ENCODE measurements at regions not wholly inside any gene's neighbourhood (a gene's known extent, or its start where the extent isn't known, plus 50 kb on each side); places are given as distances from the start of the nearest gene placed in this dataset.

GRCh38 chr13:111516712-111517640 lies 196.5 kb downstream of the TEX29 start:
- no peaks in the 10 kb centered on the region for H3K36me3 ChIP-seq (ENCODE audit: control insufficient read depth, insufficient read depth, low read length)
- no peaks in the 10 kb centered on the region for H3K79me2 ChIP-seq (ENCODE audit: control insufficient read depth, insufficient read depth, low read length)
- H3K9me3 ChIP-seq (ENCODE audit: control insufficient read depth, insufficient read depth, low read depth, low read length) = no peaks in the 10 kb centered on the region
- DNase-seq (ENCODE audit: low read depth in 2 of 2) = no peak
- no peaks in the 10 kb centered on the region for H3K27me3 ChIP-seq (ENCODE audit: control insufficient read depth, insufficient read depth, low read length)
- TF ChIP-seq EZH2 (IDR thresholded peaks at IDR 0.05; ENCODE audit: low read length, missing control alignments) = no peak
- TF ChIP-seq CTCF (conservative IDR thresholded peaks at IDR 0.05 in 1 of 2, IDR thresholded peaks at IDR 0.05 in 1 of 2; ENCODE audit: low read depth in 1 of 2, low read length in 2 of 2) = no peak
- H3K4me3 ChIP-seq (replicated peaks in 1 of 4; ENCODE audit: control extremely low read depth in 1 of 4, insufficient read depth in 1 of 4, low read depth in 3 of 4, low read length in 4 of 4) = no peak overlapping the region
- H3K4me2 ChIP-seq (ENCODE audit: extremely low read depth, insufficient read depth, low read length) = no peak overlapping the region
- no peak overlapping the region for H2AFZ ChIP-seq (ENCODE audit: low read length)
- H3K9ac ChIP-seq (ENCODE audit: insufficient read depth, low read length) = no peak overlapping the region
- no peak overlapping the region for H3K27ac ChIP-seq (ENCODE audit: insufficient read depth, low read length)
- H3K4me1 ChIP-seq (ENCODE audit: control insufficient read depth, extremely low read depth, insufficient read depth, low read length) = no peaks in the 10 kb centered on the region
- no peaks in the 10 kb centered on the region for H4K20me1 ChIP-seq (ENCODE audit: control insufficient read depth, extremely low read depth, insufficient read depth, low read length)

- TF ChIP-seq CTCF (conservative IDR thresholded peaks at IDR 0.05 in 1 of 2, IDR thresholded peaks at IDR 0.05 in 1 of 2; ENCODE audit: low read depth in 1 of 2, low read length in 2 of 2) = no peak
- TF ChIP-seq EZH2 (IDR thresholded peaks at IDR 0.05; ENCODE audit: low read length, missing control alignments) = no peak
- H3K27me3 ChIP-seq (ENCODE audit: control insufficient read depth, insufficient read depth, low read length) = no peaks in the 10 kb centered on the region
These were observed 197.2 kb downstream of the TEX29 start for GRCh38 chr13:111517641-111518010.

GRCh38 chr13:111518161-111518792 lies 197.8 kb downstream of the TEX29 start:
- Histone ChIP-seq H3K9ac (ENCODE audit: insufficient read depth, low read length) (no peak overlapping the region), H3K27ac (ENCODE audit: insufficient read depth, low read length) (no peak overlapping the region), H3K4me2 (ENCODE audit: extremely low read depth, insufficient read depth, low read length) (no peak overlapping the region), H3K4me1 (ENCODE audit: control insufficient read depth, extremely low read depth, insufficient read depth, low read length) (no peaks in the 10 kb centered on the region), H3K4me3 (replicated peaks in 1 of 4; ENCODE audit: control extremely low read depth in 1 of 4, insufficient read depth in 1 of 4, low read depth in 3 of 4, low read length in 4 of 4) (no peak overlapping the region), H2AFZ (ENCODE audit: low read length) (no peak overlapping the region), H3K9me3 (ENCODE audit: control insufficient read depth, insufficient read depth, low read depth, low read length) (no peaks in the 10 kb centered on the region), H3K79me2 (ENCODE audit: control insufficient read depth, insufficient read depth, low read length) (no peaks in the 10 kb centered on the region), H4K20me1 (ENCODE audit: control insufficient read depth, extremely low read depth, insufficient read depth, low read length) (no peaks in the 10 kb centered on the region), H3K36me3 (ENCODE audit: control insufficient read depth, insufficient read depth, low read length) (no peaks in the 10 kb centered on the region), H3K27me3 (ENCODE audit: control insufficient read depth, insufficient read depth, low read length) (no peaks in the 10 kb centered on the region)
- TF ChIP-seq EZH2 (IDR thresholded peaks at IDR 0.05; ENCODE audit: low read length, missing control alignments) (no peak), CTCF (conservative IDR thresholded peaks at IDR 0.05 in 1 of 2, IDR thresholded peaks at IDR 0.05 in 1 of 2; ENCODE audit: low read depth in 1 of 2, low read length in 2 of 2) (no peak)
- no peak for DNase-seq (ENCODE audit: low read depth in 2 of 2)

More at GRCh38 chr13:111517641-111518010, 197.2 kb downstream of the TEX29 start:
- no peak overlapping the region for H3K4me3 ChIP-seq (replicated peaks in 1 of 4; ENCODE audit: control extremely low read depth in 1 of 4, insufficient read depth in 1 of 4, low read depth in 3 of 4, low read length in 4 of 4)
- no peak for DNase-seq (ENCODE audit: low read depth in 2 of 2)
- no peaks in the 10 kb centered on the region for H3K36me3 ChIP-seq (ENCODE audit: control insufficient read depth, insufficient read depth, low read length)
- H3K4me2 ChIP-seq (ENCODE audit: extremely low read depth, insufficient read depth, low read length) = no peak overlapping the region
- no peaks in the 10 kb centered on the region for H3K4me1 ChIP-seq (ENCODE audit: control insufficient read depth, extremely low read depth, insufficient read depth, low read length)
- no peak overlapping the region for H2AFZ ChIP-seq (ENCODE audit: low read length)
- H4K20me1 ChIP-seq (ENCODE audit: control insufficient read depth, extremely low read depth, insufficient read depth, low read length) = no peaks in the 10 kb centered on the region
- no peak overlapping the region for H3K27ac ChIP-seq (ENCODE audit: insufficient read depth, low read length)
- no peaks in the 10 kb centered on the region for H3K79me2 ChIP-seq (ENCODE audit: control insufficient read depth, insufficient read depth, low read length)
- no peaks in the 10 kb centered on the region for H3K9me3 ChIP-seq (ENCODE audit: control insufficient read depth, insufficient read depth, low read depth, low read length)
- no peak overlapping the region for H3K9ac ChIP-seq (ENCODE audit: insufficient read depth, low read length)
